D721Med (cell line): ENCODE measurements at regions not wholly inside any gene's neighbourhood (a gene's known extent, or its start where the extent isn't known, plus 50 kb on each side); places are given as distances from the start of the nearest gene placed in this dataset.
A peak's percentile ranks its signal among the peaks of the same experiment; 100 is the strongest.

Experiments used
- DNase-seq: peaks from one replicate; pipeline ENCODE4 v3.0.0; 2011; ENCODE audit warnings: low spot score; ENCODE audit not compliant: insufficient read length
- FAIRE-seq: peaks from 2 replicates; lab custom pipeline; 2011; peaks lifted over from hg19 to GRCh38; lab: Jason Lieb, UNC
- TF ChIP-seq, protein P1 (sequence below): IDR thresholded peaks from 2 replicates; pipeline ENCODE4 v1.5.1; 2012; ENCODE audit warnings: mild to moderate bottlenecking, control low read depth; ENCODE audit not compliant: insufficient read depth; ENCODE audit errors: missing control alignments

DNA sequence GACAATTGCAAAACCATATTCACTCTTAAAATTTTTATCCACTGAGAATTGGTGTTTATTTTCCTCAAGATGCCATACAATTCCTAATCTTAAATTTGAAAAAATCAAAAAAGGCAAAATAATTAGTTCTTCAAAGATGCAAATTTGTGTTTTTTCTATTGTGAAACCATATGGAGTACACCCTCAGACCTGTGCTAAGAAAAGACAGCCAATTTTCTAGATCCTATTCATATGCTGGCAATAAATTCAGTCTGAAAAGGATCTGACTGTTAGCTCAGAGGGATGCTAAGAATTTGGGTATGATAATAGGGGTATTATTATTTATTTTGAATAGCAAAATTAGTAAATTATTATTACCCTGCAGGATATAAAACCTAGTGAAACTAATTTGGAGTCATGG, 476.9 kb upstream of the SYT1 start:
- no peak for DNase-seq
- FAIRE-seq, result no peak

DNA sequence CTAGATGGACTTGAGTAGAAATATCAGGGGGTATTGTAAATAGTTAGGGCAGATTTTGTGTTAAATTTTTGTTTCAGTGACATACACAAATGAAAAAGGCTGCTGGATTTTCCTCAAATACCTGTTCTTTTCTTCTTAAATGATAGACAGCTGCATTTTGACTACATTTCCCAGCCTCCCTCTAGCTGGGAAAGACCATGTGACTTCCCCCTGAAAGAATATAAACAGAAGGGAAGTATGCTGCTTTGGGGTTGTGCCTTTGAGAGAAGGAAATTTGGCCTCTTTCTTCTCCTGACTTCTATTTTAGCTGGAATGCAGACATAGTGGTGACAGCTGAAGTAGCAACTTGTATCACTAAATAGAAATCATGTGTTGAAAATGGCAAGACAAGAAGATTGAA, 476.1 kb upstream of the SYT1 start:
- no peak for DNase-seq
- TF ChIP-seq, protein P1, sequence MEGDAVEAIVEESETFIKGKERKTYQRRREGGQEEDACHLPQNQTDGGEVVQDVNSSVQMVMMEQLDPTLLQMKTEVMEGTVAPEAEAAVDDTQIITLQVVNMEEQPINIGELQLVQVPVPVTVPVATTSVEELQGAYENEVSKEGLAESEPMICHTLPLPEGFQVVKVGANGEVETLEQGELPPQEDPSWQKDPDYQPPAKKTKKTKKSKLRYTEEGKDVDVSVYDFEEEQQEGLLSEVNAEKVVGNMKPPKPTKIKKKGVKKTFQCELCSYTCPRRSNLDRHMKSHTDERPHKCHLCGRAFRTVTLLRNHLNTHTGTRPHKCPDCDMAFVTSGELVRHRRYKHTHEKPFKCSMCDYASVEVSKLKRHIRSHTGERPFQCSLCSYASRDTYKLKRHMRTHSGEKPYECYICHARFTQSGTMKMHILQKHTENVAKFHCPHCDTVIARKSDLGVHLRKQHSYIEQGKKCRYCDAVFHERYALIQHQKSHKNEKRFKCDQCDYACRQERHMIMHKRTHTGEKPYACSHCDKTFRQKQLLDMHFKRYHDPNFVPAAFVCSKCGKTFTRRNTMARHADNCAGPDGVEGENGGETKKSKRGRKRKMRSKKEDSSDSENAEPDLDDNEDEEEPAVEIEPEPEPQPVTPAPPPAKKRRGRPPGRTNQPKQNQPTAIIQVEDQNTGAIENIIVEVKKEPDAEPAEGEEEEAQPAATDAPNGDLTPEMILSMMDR, result no peak
- no peak for FAIRE-seq

More for the DNA sequence above, 476.9 kb upstream of the SYT1 start:
- TF ChIP-seq, protein P1, result no peak

DNA sequence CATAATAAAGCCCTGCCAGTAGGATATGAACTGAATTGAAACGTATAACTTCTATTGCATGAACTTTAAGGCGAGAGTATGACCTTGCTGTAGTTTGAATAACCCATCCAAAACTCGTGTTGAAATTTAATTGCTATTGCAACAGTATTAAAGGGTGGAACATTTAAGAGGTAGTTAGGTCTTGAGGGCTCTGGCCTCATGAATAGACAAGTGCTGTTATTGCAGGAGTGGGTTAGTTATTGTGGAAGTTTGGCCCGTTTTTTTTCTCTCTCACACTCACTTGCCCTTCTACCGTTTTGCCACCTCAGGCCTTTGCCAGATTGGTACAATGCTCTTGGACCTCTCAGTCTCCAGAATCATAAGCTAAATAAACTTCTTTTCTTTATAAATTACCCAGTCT, 473.7 kb upstream of the SYT1 start:
- TF ChIP-seq, protein P1, result no peak
- no peak for DNase-seq
- FAIRE-seq, result no peak

DNA sequence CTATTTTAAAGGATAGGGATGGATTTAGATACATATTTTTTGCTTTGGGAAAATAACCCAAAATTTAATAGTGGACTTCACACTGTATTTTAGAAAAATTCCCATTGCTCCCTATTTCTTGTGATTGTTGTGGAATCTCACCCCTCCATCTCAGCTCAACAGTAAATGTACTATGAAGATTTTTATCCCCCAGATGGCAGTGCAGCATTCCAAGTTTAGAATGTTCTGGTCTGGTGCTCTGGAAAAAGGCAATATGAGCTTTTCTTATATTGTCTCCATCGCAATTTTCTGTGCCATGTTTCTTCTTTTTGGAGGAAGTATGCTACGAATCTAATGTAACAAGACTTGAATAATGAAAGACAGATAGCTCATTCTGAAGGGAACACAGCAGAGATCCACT, 471.7 kb upstream of the SYT1 start:
- TF ChIP-seq, protein P1, result peak; percentile 37
- FAIRE-seq (no peak), DNase-seq (no peak)

DNA sequence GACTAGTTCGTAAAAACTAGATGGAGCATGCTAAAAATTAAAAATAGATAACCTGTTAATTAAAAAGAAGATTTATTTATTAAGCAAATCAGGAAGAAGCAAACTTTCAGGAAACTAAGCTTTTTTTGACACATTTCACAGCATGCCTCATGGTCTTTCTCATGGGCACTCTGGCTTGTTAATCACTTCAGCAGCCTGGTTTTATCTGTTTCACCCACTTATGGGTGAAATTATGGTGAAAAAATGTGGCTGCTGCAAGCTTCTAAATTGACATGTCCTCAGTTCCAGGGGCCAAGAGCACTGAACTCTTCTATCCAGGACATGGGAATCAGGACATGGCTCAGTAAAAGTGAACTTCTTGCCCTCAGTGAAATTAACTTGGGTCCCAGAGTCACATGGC, 468.6 kb upstream of the SYT1 start:
- TF ChIP-seq, protein P1, result no peak
- no peak for DNase-seq
- FAIRE-seq, result no peak

DNA sequence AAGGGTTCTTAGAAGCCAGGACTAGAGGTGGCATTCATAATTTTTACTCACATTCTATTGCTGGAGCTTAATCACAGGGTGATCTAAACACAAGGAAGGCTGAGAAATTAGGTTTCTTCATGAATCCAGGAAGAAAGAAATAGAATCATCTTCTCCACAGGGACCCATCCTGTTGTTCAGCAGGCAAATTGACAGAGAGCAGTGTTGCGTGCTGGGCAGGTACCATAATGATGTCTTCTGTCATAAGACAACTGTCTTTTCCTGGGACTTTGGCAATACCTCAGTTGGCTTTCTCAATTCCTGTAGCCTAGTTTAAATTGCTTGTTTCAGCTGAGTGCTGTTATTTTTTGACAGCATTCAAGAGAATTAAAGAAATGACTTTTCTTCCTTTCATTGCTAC, 468.0 kb upstream of the SYT1 start:
- FAIRE-seq (no peak), DNase-seq (no peak)
- TF ChIP-seq, protein P1, result no peak

DNA sequence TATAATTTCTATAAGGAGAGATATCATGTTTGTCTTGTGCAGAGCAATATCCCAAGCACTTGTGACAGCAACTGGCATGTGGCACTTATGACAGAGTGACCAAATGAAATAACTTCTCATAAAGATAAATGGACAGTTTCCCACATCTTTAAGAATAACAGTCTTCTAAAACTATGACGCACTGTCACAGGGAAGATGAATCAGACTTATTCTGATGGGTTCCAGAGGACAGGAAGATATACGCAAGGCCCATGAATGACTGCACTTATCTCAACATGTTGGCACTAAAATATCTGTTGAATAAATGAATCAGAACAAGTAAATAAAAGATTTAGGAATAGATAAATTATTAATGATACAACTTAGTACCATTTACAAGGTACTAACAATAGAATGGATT, 465.8 kb upstream of the SYT1 start:
- TF ChIP-seq, protein P1, result no peak
- DNase-seq (no peak), FAIRE-seq (no peak)
